ENCODE measurements at regions not wholly inside any gene's neighbourhood (a gene's known extent, or its start where the extent isn't known, plus 50 kb on each side); places are given as distances from the start of the nearest gene placed in this dataset.

DNA sequence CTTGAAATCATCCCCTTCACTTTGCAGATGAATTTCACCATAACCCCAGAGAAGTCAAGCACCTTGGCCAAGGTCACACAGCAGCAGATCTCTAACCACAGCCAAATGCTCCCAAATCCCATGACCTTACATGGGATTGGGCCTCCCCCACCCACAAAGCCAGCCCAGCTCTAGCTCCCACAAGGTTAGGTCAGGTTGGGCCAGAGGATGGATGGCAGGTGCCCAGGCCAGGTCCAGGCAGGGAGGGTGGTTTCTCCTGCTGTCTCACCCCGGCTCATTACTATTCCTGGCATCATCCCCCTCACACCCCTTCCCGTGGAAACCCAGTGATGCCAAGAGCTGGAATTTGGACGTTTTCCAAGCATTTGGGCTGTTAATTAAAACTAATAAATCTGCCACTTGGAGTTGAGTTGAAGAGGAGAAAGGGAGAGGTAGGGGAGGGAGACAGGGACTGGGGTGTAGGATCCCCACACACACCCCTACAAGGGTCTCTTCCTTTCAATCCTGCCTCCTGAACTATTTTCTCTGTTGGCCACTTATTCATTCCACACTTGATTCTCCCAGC lies 181.6 kb downstream of the TMEM132E start:
- Histone ChIP-seq H3K27me3 (ENCODE audit: low read length) (no peaks in the 10 kb centered on the region), H3K4me2 (ENCODE audit: low read length) (no peak overlapping the region), H3K36me3 (ENCODE audit: low read depth, low read length) (no peaks in the 10 kb centered on the region), H3F3A (ENCODE audit: low read length, unreplicated experiment) (no peaks in the 10 kb centered on the region), H3K4me1 (ENCODE audit: insufficient read depth, low read length) (no peaks in the 10 kb centered on the region), H3K9me3 (ENCODE audit: low read length) (no peaks in the 10 kb centered on the region), H2AFZ (ENCODE audit: low read length) (no peak overlapping the region), H3K79me2 (ENCODE audit: low read length) (no peaks in the 10 kb centered on the region), H3K9me2 (replicated peaks; ENCODE audit: low read length) (no peaks in the 10 kb centered on the region), H4K20me1 (ENCODE audit: low read length) (no peaks in the 10 kb centered on the region), H3K27ac (ENCODE audit: low read length) (no peak overlapping the region), H3K9ac (ENCODE audit: low read length) (no peak overlapping the region), H3K4me3 (ENCODE audit: low read length) (no peak overlapping the region)
- CTCF ChIA-PET: no interaction called here
- no TSS peak for BruUV-seq (replicated peaks)
- no peak for DNase-seq
- POLR2A ChIA-PET (ENCODE audit: unreplicated experiment): no interaction called here
- no peak for ATAC-seq
- TF ChIP-seq EZH2 (IDR thresholded peaks at IDR 0.05; ENCODE audit: low read length, unreplicated experiment): no peak
- TF ChIP-seq EZH2phosphoT487 (IDR thresholded peaks at IDR 0.05; ENCODE audit: borderline replicate concordance, low read length): no peak
- TF ChIP-seq, protein P1, sequence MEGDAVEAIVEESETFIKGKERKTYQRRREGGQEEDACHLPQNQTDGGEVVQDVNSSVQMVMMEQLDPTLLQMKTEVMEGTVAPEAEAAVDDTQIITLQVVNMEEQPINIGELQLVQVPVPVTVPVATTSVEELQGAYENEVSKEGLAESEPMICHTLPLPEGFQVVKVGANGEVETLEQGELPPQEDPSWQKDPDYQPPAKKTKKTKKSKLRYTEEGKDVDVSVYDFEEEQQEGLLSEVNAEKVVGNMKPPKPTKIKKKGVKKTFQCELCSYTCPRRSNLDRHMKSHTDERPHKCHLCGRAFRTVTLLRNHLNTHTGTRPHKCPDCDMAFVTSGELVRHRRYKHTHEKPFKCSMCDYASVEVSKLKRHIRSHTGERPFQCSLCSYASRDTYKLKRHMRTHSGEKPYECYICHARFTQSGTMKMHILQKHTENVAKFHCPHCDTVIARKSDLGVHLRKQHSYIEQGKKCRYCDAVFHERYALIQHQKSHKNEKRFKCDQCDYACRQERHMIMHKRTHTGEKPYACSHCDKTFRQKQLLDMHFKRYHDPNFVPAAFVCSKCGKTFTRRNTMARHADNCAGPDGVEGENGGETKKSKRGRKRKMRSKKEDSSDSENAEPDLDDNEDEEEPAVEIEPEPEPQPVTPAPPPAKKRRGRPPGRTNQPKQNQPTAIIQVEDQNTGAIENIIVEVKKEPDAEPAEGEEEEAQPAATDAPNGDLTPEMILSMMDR (conservative IDR thresholded peaks at IDR 0.05; ENCODE audit: low read depth, low read length): no peak
- intact Hi-C loops (cut with micrococcal nuclease): no loop called here

DNA sequence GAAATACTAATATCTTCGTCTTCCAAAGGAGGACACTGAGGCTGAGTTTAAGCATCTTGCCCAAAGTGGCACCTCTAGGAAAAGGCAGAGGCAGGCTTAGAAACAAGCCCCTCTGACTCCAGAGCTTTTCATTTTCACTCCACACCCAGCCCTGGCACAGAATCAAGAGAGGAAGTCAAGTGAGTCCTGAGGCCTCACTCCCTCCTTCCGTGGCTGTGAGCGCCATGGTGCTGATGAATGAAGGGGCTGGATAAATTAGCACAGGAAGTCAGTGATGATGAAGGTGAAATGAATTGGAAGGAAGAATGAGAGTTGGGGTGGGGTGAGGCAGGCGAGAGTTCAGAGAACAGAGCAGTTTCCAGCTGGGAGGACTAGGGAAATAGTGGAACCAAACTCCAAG lies 179.3 kb downstream of the TMEM132E start:
- TF ChIP-seq EZH2phosphoT487 (IDR thresholded peaks at IDR 0.05; ENCODE audit: borderline replicate concordance, low read length) (no peak), EZH2 (IDR thresholded peaks at IDR 0.05; ENCODE audit: low read length, unreplicated experiment) (no peak)
- TF ChIP-seq, protein P1 (conservative IDR thresholded peaks at IDR 0.05; ENCODE audit: low read depth, low read length): no peak
- H3F3A ChIP-seq (ENCODE audit: low read length, unreplicated experiment): no peaks in the 10 kb centered on the region

DNA sequence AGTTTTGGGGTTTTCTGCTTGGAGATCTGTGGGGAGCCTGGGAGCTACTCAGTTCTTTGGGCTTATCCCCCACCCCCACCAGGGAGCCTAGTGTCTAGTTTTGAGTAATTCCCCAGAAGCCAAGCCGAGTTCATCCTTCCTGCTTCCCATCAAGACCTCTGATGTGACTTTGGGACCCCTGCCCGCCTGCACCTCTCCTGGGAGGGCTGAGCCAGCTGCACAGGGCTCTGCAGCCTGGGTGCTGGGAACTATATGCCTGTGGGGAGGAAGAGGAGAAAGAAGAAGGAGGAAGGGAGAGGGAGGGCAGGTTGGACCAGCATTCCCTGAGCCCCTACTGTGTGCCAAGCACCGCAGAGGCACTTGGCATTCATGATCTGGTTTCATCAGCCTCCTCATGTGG lies 178.9 kb downstream of the TMEM132E start:
- no peak for ATAC-seq
- no peaks in the 10 kb centered on the region for H3K27me3 ChIP-seq (ENCODE audit: low read length)
- no peak overlapping the region for H3K27ac ChIP-seq (ENCODE audit: low read length)
- no peaks in the 10 kb centered on the region for H4K20me1 ChIP-seq (ENCODE audit: low read length)
- POLR2A ChIA-PET (ENCODE audit: unreplicated experiment): no interaction called here
- TF ChIP-seq EZH2phosphoT487 (IDR thresholded peaks at IDR 0.05; ENCODE audit: borderline replicate concordance, low read length): no peak
- TF ChIP-seq, protein P1 (conservative IDR thresholded peaks at IDR 0.05; ENCODE audit: low read depth, low read length): no peak
- TF ChIP-seq EZH2 (IDR thresholded peaks at IDR 0.05; ENCODE audit: low read length, unreplicated experiment): no peak
- intact Hi-C loops (cut with micrococcal nuclease): no loop called here
- H3K4me2 ChIP-seq (ENCODE audit: low read length): no peak overlapping the region
- H3K9me3 ChIP-seq (ENCODE audit: low read length): no peaks in the 10 kb centered on the region
- CTCF ChIA-PET: no interaction called here
- H3F3A ChIP-seq (ENCODE audit: low read length, unreplicated experiment): no peaks in the 10 kb centered on the region
- no peak overlapping the region for H3K4me3 ChIP-seq (ENCODE audit: low read length)
- H3K9me2 ChIP-seq (replicated peaks; ENCODE audit: low read length): no peaks in the 10 kb centered on the region
- DNase-seq: no peak
- H2AFZ ChIP-seq (ENCODE audit: low read length): no peak overlapping the region
- H3K9ac ChIP-seq (ENCODE audit: low read length): no peak overlapping the region
- no peaks in the 10 kb centered on the region for H3K79me2 ChIP-seq (ENCODE audit: low read length)
- H3K36me3 ChIP-seq (ENCODE audit: low read depth, low read length): no peaks in the 10 kb centered on the region
- no peaks in the 10 kb centered on the region for H3K4me1 ChIP-seq (ENCODE audit: insufficient read depth, low read length)
- no TSS peak for BruUV-seq (replicated peaks)

More for the DNA sequence above, 179.3 kb downstream of the TMEM132E start:
- Histone ChIP-seq H3K9me3 (ENCODE audit: low read length) (no peaks in the 10 kb centered on the region), H3K4me3 (ENCODE audit: low read length) (no peak overlapping the region), H3K27ac (ENCODE audit: low read length) (no peak overlapping the region), H3K4me1 (ENCODE audit: insufficient read depth, low read length) (no peaks in the 10 kb centered on the region), H3K27me3 (ENCODE audit: low read length) (no peaks in the 10 kb centered on the region), H3K4me2 (ENCODE audit: low read length) (no peak overlapping the region), H4K20me1 (ENCODE audit: low read length) (no peaks in the 10 kb centered on the region), H3K9ac (ENCODE audit: low read length) (no peak overlapping the region), H2AFZ (ENCODE audit: low read length) (no peak overlapping the region), H3K36me3 (ENCODE audit: low read depth, low read length) (no peaks in the 10 kb centered on the region), H3K79me2 (ENCODE audit: low read length) (no peaks in the 10 kb centered on the region), H3K9me2 (replicated peaks; ENCODE audit: low read length) (no peaks in the 10 kb centered on the region)
- ATAC-seq (no peak), DNase-seq (no peak)
- intact Hi-C loops (cut with micrococcal nuclease): no loop called here
- no TSS peak for BruUV-seq (replicated peaks)
- ChIA-PET CTCF (no interaction called here), POLR2A (ENCODE audit: unreplicated experiment) (no interaction called here)

Data from PC-3 (cell line).